ENCODE measurements at regions not wholly inside any gene's neighbourhood (a gene's known extent, or its start where the extent isn't known, plus 50 kb on each side); places are given as distances from the start of the nearest gene placed in this dataset.

DNA sequence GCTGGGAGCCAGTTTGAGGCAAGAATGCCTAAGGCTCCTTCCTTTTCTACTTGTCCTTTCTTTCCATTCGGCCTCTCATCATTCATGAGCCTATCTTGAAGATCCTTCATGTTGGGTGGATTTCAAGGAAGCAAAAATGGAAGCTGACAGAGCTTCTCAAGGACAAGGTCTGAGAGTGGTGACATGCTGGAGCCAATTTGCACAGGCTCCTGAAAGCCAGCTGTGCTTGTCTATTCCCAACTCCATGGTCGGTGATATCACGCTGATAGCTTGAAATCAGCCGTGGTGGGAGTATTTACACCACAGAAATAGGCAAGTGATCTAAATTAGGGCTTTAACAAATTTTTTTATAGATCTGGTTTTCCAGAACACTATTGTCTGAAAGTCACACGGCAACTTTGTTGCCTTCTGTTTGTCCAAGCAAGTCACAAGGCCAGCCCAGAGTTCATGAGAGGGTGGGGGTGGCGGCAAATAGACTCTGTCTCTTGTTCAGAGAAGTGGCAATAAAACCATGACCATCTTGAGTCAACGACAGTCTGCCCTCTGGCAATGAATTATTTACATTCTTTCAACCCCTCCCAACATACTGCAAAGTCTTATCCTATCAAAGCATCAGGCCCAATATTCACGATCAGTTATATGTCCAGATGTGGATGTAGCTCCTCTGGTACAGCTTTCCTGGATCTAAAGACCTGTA is 49.9 kb upstream of the SLC35F5 start:
- Histone ChIP-seq H3K27ac (no peak overlapping the region), H3K9me2 (ENCODE audit: insufficient read depth) (no peaks in the 10 kb centered on the region), H4K20me1 (ENCODE audit: insufficient read depth) (no peaks in the 10 kb centered on the region), H3K27me3 (ENCODE audit: insufficient read depth, low read depth) (no peaks in the 10 kb centered on the region), H3K79me2 (ENCODE audit: low read depth) (no peaks in the 10 kb centered on the region), H3K4me2 (peak overlapping the region; percentile 48), H3K4me1 (replicated peaks; ENCODE audit: insufficient read depth) (peaks cover 14% of the 10 kb centered on the region), H3K4me3 (no peak overlapping the region), H2AFZ (0 out of 2 replicates have a peak overlapping the region, but pooled peaks have one; percentile 35), H3K9me3 (ENCODE audit: insufficient read depth, low read depth) (no peaks in the 10 kb centered on the region; the same call in 1 of the 2 replicates), H3K36me3 (ENCODE audit: low read depth) (no peaks in the 10 kb centered on the region), H3F3A (ENCODE audit: insufficient read depth, low read depth) (0 out of 2 replicates have a peak, but pooled peaks cover 5% of the 10 kb centered on the region)
- intact Hi-C loops (cut with micrococcal nuclease; ENCODE audit: unreplicated experiment): no loop called here
- POLR2A ChIA-PET (ENCODE audit: unreplicated experiment): interaction anchor here (0.5 to 0.6 kb wide), 2 partner anchors 10 to 12 kb away, joined by 4 to 8 read pairs; no protein-coding TSS in a partner anchor
- peak; percentile 62 to 77 for DNase-seq
- no TSS peak for BruUV-seq (replicated peaks)
- TF ChIP-seq, protein P1, sequence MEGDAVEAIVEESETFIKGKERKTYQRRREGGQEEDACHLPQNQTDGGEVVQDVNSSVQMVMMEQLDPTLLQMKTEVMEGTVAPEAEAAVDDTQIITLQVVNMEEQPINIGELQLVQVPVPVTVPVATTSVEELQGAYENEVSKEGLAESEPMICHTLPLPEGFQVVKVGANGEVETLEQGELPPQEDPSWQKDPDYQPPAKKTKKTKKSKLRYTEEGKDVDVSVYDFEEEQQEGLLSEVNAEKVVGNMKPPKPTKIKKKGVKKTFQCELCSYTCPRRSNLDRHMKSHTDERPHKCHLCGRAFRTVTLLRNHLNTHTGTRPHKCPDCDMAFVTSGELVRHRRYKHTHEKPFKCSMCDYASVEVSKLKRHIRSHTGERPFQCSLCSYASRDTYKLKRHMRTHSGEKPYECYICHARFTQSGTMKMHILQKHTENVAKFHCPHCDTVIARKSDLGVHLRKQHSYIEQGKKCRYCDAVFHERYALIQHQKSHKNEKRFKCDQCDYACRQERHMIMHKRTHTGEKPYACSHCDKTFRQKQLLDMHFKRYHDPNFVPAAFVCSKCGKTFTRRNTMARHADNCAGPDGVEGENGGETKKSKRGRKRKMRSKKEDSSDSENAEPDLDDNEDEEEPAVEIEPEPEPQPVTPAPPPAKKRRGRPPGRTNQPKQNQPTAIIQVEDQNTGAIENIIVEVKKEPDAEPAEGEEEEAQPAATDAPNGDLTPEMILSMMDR (conservative IDR thresholded peaks at IDR 0.05): no peak
- TF ChIP-seq EZH2 (IDR thresholded peaks at IDR 0.05; ENCODE audit: low read depth): no peak
- CTCF ChIA-PET: no interaction called here

Measured in PC-9 (cell line).